Breast epithelium (tissue), 3 donors: ENCODE measurements at regions not wholly inside any gene's neighbourhood (a gene's known extent, or its start where the extent isn't known, plus 50 kb on each side); places are given as distances from the start of the nearest gene placed in this dataset.

Experiments
- CTCF ChIP-seq, 3 donors: fragments of 450-650 bp; IDR thresholded peaks; one replicate each; pipeline ENCODE4 v1.5.1; 2016 to 2017; ENCODE audit warnings: antibody characterized with exemption in 3 of 3, mild to moderate bottlenecking in 3 of 3, moderate library complexity in 3 of 3
- POLR2A ChIP-seq: fragments of 450-650 bp; IDR thresholded peaks from one replicate; pipeline ENCODE4 v1.6.1; 2016; ENCODE audit warnings: antibody characterized with exemption, mild to moderate bottlenecking, moderate library complexity
- POLR2AphosphoS5 ChIP-seq, 3 donors: sonication (generic); formaldehyde crosslinking; IDR thresholded peaks; one replicate each; pipeline ENCODE4 v1.6.1; 2017; ENCODE audit warnings: antibody characterized with exemption in 3 of 3

GRCh38 chr4:79132826-79133225 is 193.0 kb downstream of the NAA11 start:
- TF ChIP-seq CTCF (IDR thresholded peaks at IDR 0.05) (no peak), POLR2A (no peak), POLR2AphosphoS5 (IDR thresholded peaks at IDR 0.05) (no peak)
